NB4 (cell line): ENCODE measurements at regions not wholly inside any gene's neighbourhood (a gene's known extent, or its start where the extent isn't known, plus 50 kb on each side); places are given as distances from the start of the nearest gene placed in this dataset.

Experiments used
- POLR2A ChIP-seq: IDR thresholded peaks from 2 replicates; pipeline ENCODE4 v1.6.1; 2011; ENCODE audit warnings: mild to moderate bottlenecking; ENCODE audit not compliant: insufficient read length; ENCODE audit errors: extremely low read depth
- TF ChIP-seq, protein P1 (sequence below): IDR thresholded peaks from one replicate; pipeline ENCODE4 v1.5.1; 2012; ENCODE audit warnings: low read depth, low read length

DNA sequence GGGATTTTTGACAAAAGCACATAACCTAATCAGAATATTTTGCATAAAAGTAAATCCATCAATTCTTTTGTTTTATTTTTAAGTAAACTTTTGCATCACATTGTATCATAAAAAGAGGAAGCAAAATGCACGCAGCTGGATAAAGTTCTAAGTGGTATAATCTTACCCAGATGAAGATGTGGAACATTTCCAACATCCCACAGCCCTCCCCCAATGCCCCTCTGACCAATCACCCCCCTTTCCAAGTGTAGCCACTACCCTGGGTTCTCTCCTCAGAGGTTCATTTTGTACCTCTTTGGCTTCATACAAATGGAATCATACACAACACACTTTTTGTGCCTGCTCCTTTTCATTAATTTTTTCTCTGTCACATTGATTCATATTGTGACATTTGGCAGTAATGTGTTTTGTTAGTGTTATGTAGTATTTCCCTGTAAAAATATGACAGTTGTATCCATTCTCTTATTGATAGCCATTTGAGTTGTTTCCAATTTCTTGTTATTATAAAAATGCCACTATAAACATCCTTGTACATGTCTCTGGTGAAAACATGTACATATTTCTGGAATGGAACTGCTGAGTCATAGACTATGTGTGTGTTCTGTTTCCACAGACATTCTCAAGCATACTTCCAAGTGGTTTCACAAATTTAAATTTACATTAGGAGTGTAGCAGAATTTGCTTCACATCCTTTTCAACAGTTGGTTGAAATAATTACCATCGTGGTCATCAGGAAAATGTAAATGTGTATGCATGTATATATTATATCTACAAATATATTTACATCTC lies 92.9 kb upstream of the SYNDIG1 start:
- TF ChIP-seq, protein P1, sequence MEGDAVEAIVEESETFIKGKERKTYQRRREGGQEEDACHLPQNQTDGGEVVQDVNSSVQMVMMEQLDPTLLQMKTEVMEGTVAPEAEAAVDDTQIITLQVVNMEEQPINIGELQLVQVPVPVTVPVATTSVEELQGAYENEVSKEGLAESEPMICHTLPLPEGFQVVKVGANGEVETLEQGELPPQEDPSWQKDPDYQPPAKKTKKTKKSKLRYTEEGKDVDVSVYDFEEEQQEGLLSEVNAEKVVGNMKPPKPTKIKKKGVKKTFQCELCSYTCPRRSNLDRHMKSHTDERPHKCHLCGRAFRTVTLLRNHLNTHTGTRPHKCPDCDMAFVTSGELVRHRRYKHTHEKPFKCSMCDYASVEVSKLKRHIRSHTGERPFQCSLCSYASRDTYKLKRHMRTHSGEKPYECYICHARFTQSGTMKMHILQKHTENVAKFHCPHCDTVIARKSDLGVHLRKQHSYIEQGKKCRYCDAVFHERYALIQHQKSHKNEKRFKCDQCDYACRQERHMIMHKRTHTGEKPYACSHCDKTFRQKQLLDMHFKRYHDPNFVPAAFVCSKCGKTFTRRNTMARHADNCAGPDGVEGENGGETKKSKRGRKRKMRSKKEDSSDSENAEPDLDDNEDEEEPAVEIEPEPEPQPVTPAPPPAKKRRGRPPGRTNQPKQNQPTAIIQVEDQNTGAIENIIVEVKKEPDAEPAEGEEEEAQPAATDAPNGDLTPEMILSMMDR = no peak
- TF ChIP-seq POLR2A = no peak
